ENCODE measurements at regions not wholly inside any gene's neighbourhood (a gene's known extent, or its start where the extent isn't known, plus 50 kb on each side); places are given as distances from the start of the nearest gene placed in this dataset.
"Not testable (repeated sequence)": the region's sequence is repeated elsewhere in the genome, so short reads cannot be mapped to it uniquely, and the experiment has no call there.

- Histone ChIP-seq H3K27ac (ENCODE audit: insufficient read depth, low read depth, low read length, poor library complexity, severe bottlenecking) (no peak overlapping the region), H3K4me3 (ENCODE audit: insufficient read depth, low read depth, low read length) (no peak overlapping the region), H3K27me3 (ENCODE audit: control insufficient read depth, insufficient read depth, low read length, poor library complexity, severe bottlenecking) (no peaks in the 10 kb centered on the region), H3K36me3 (ENCODE audit: control insufficient read depth, insufficient read depth, low read length) (no peaks in the 10 kb centered on the region), H3K4me1 (ENCODE audit: control insufficient read depth, insufficient read depth, low read length) (no peaks in the 10 kb centered on the region), H3K9me3 (ENCODE audit: control insufficient read depth, low read length) (no peaks in the 10 kb centered on the region)
Measured at GRCh38 chr5:120808135-120808534, 344.0 kb downstream of the PRR16 start.

DNA sequence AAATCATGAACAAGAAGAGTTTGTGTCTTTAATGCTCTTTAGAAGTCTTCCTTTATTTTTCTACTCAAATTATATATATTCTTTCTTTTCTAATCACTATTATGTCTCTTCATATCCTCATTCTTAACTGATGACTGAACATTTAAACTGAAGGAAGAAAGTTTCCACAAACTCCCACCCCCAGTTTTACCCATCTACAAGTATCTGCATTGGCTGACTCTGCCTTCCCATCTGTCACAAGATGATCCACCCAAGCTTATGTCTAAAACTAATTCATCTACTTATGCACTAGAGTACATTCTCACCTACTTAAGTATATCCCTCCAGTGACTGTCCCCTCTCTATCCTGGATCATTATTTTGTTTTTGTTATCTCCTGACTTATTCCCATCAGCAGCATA is 344.5 kb downstream of the PRR16 start:
- no peaks in the 10 kb centered on the region for H3K9me3 ChIP-seq (ENCODE audit: control insufficient read depth, low read length)
- H3K27me3 ChIP-seq (ENCODE audit: control insufficient read depth, insufficient read depth, low read length, poor library complexity, severe bottlenecking), result no peaks in the 10 kb centered on the region
- no peak overlapping the region for H3K27ac ChIP-seq (ENCODE audit: insufficient read depth, low read depth, low read length, poor library complexity, severe bottlenecking)
- H3K36me3 ChIP-seq (ENCODE audit: control insufficient read depth, insufficient read depth, low read length), result no peaks in the 10 kb centered on the region
- H3K4me3 ChIP-seq (ENCODE audit: insufficient read depth, low read depth, low read length), result no peak overlapping the region
- H3K4me1 ChIP-seq (ENCODE audit: control insufficient read depth, insufficient read depth, low read length), result no peaks in the 10 kb centered on the region

DNA sequence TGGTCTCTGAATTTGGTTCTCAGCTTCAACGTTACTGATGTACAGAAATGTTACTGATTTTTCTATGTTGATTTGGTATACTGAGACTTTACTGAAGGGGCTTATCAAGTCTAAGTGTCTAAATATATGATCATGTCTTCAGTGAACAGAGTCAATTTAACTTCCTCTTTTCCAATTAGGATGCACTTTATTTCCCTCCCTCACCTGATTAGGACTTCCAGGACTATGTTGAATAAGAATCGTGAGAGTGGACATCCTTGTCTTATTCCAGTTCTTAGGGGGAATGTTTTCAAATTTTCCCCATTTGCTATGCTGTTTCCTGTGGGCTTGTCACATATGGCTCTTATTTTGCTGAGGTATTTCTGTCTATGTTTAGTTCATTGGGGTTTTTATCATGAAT is 349.5 kb downstream of the PRR16 start:
- Histone ChIP-seq H3K4me3 (ENCODE audit: insufficient read depth, low read depth, low read length) (no peak overlapping the region), H3K36me3 (ENCODE audit: control insufficient read depth, insufficient read depth, low read length) (no peaks in the 10 kb centered on the region), H3K9me3 (ENCODE audit: control insufficient read depth, low read length) (no peaks in the 10 kb centered on the region), H3K27me3 (ENCODE audit: control insufficient read depth, insufficient read depth, low read length, poor library complexity, severe bottlenecking) (no peaks in the 10 kb centered on the region), H3K27ac (ENCODE audit: insufficient read depth, low read depth, low read length, poor library complexity, severe bottlenecking) (no peak overlapping the region), H3K4me1 (ENCODE audit: control insufficient read depth, insufficient read depth, low read length) (no peaks in the 10 kb centered on the region)
- 96 to 98% methylated on average over 2 of the region's 2 CpGs for WGBS, 2 experiments

- no peak overlapping the region for H3K4me3 ChIP-seq (ENCODE audit: insufficient read depth, low read depth, low read length)
- 92 to 93% methylated on average over 12 of the region's 12 CpGs for WGBS, 2 experiments
- no peaks in the 10 kb centered on the region for H3K9me3 ChIP-seq (ENCODE audit: control insufficient read depth, low read length)
Measured at GRCh38 chr5:120817044-120817985, 353.2 kb downstream of the PRR16 start.

DNA sequence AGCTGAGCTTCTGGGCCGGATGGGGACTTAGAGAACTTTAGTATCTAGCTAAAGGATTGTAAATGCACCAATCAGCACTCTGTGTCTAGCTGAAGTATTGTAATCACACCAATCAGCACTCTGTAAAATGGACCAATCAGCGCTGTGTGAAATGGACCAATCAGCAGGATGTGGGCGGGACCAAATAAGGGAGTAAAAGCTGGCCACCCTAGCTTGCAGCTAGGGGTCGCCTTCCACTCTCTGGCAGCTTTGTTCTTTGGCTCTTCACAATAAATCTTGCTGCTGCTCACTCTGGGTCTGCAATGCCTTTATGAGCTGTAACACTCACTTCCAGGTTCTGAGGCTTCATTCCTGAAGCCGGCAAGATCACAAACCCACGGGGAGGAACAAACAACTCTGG is 354.0 kb downstream of the PRR16 start:
- H3K27ac ChIP-seq (ENCODE audit: insufficient read depth, low read depth, low read length, poor library complexity, severe bottlenecking), result no peak overlapping the region
- H3K9me3 ChIP-seq (ENCODE audit: control insufficient read depth, low read length), result no peaks in the 10 kb centered on the region
- no peaks in the 10 kb centered on the region for H3K4me1 ChIP-seq (ENCODE audit: control insufficient read depth, insufficient read depth, low read length)
- no peak overlapping the region for H3K4me3 ChIP-seq (ENCODE audit: insufficient read depth, low read depth, low read length)
- 93 to 95% methylated on average over 6 of the region's 6 CpGs for WGBS, 2 experiments
- no peaks in the 10 kb centered on the region for H3K36me3 ChIP-seq (ENCODE audit: control insufficient read depth, insufficient read depth, low read length)
- no peaks in the 10 kb centered on the region for H3K27me3 ChIP-seq (ENCODE audit: control insufficient read depth, insufficient read depth, low read length, poor library complexity, severe bottlenecking)

More at GRCh38 chr5:120817044-120817985, 353.2 kb downstream of the PRR16 start:
- H3K27me3 ChIP-seq (ENCODE audit: control insufficient read depth, insufficient read depth, low read length, poor library complexity, severe bottlenecking), result no peaks in the 10 kb centered on the region
- H3K36me3 ChIP-seq (ENCODE audit: control insufficient read depth, insufficient read depth, low read length), result no peaks in the 10 kb centered on the region
- H3K4me1 ChIP-seq (ENCODE audit: control insufficient read depth, insufficient read depth, low read length), result no peaks in the 10 kb centered on the region
- H3K27ac ChIP-seq (ENCODE audit: insufficient read depth, low read depth, low read length, poor library complexity, severe bottlenecking), result no peak overlapping the region

- H3K4me1 ChIP-seq (ENCODE audit: control insufficient read depth, insufficient read depth, low read length), result no peaks in the 10 kb centered on the region
- no peaks in the 10 kb centered on the region for H3K36me3 ChIP-seq (ENCODE audit: control insufficient read depth, insufficient read depth, low read length)
- no peak overlapping the region for H3K27ac ChIP-seq (ENCODE audit: insufficient read depth, low read depth, low read length, poor library complexity, severe bottlenecking)
- no peak overlapping the region for H3K4me3 ChIP-seq (ENCODE audit: insufficient read depth, low read depth, low read length)
- no peaks in the 10 kb centered on the region for H3K27me3 ChIP-seq (ENCODE audit: control insufficient read depth, insufficient read depth, low read length, poor library complexity, severe bottlenecking)
- WGBS, 2 experiments, result 88 to 100% methylated on average over 1 of the region's 1 CpG
- H3K9me3 ChIP-seq (ENCODE audit: control insufficient read depth, low read length), result no peaks in the 10 kb centered on the region
Measured at GRCh38 chr5:120823328-120823727, 359.2 kb downstream of the PRR16 start.

DNA sequence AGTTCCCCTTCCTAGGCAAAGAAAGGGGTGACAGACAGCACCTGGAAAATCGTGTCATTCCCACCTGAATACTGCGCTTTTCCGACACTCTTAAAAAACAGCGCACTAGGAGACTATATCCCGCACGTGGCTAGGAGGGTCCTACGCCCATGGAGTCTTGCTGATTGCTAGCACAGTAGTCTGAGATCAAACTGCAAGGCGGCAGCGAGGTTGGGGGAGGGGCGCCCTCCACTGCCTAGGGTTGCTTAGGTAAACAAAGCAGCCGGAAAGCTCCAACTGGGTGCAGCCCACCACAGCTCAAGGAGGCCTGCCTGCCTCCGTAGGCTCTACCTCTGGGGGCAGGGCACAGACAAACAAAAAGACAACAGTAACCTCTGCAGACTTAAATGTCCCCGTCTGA is 367.5 kb downstream of the PRR16 start:
- not testable (repeated sequence) for H3K4me1 ChIP-seq (ENCODE audit: control insufficient read depth, insufficient read depth, low read length); H3K27ac ChIP-seq (ENCODE audit: insufficient read depth, low read depth, low read length, poor library complexity, severe bottlenecking); H3K27me3 ChIP-seq (ENCODE audit: control insufficient read depth, insufficient read depth, low read length, poor library complexity, severe bottlenecking); H3K4me3 ChIP-seq (ENCODE audit: insufficient read depth, low read depth, low read length); H3K36me3 ChIP-seq (ENCODE audit: control insufficient read depth, insufficient read depth, low read length); H3K9me3 ChIP-seq (ENCODE audit: control insufficient read depth, low read length)
- WGBS, 2 experiments, result 76 to 82% methylated on average over 12 of the region's 13 CpGs

- H3K36me3 ChIP-seq (ENCODE audit: control insufficient read depth, insufficient read depth, low read length), result no peaks in the 10 kb centered on the region
- H3K4me3 ChIP-seq (ENCODE audit: insufficient read depth, low read depth, low read length), result no peak overlapping the region
- no peaks in the 10 kb centered on the region for H3K9me3 ChIP-seq (ENCODE audit: control insufficient read depth, low read length)
- H3K4me1 ChIP-seq (ENCODE audit: control insufficient read depth, insufficient read depth, low read length), result peaks cover 4% of the 10 kb centered on the region
- no peaks in the 10 kb centered on the region for H3K27me3 ChIP-seq (ENCODE audit: control insufficient read depth, insufficient read depth, low read length, poor library complexity, severe bottlenecking)
- H3K27ac ChIP-seq (ENCODE audit: insufficient read depth, low read depth, low read length, poor library complexity, severe bottlenecking), result no peak overlapping the region
Measured at GRCh38 chr5:120841830-120842229, 377.7 kb downstream of the PRR16 start.

DNA sequence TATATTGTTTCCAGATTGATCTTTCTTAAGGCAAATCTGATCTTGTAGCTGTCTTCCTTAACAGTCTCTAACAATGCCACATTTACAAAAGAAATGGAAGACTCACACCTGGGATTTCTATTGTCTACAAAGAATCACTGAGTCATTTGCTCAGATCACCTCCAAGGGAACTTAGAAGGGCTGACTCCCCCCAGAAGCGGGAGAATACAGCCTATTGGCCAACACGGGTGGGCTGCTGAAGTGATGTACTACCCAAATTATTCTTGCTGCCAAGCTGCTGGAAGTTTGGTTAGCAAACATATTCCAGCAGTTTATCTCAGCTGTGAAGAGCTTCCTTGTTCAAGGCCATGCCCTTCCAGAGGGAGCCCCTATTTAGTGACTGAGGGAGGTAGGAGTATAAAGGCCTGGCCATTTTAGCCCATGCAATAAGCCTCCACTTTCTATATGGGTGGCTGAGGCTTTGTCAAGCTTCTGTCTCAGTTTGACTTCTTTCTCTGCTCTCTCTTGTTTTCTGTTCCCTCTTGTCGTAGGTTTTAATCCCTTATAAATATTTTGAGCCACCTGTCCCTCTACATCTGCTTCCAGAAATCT is 379.4 kb downstream of the PRR16 start:
- Histone ChIP-seq H3K27ac (ENCODE audit: insufficient read depth, low read depth, low read length, poor library complexity, severe bottlenecking) (no peak overlapping the region), H3K4me3 (ENCODE audit: insufficient read depth, low read depth, low read length) (no peak overlapping the region), H3K9me3 (ENCODE audit: control insufficient read depth, low read length) (no peaks in the 10 kb centered on the region), H3K27me3 (ENCODE audit: control insufficient read depth, insufficient read depth, low read length, poor library complexity, severe bottlenecking) (no peaks in the 10 kb centered on the region), H3K36me3 (ENCODE audit: control insufficient read depth, insufficient read depth, low read length) (no peaks in the 10 kb centered on the region), H3K4me1 (ENCODE audit: control insufficient read depth, insufficient read depth, low read length) (peaks cover 4% of the 10 kb centered on the region)
- WGBS, 2 experiments, result 67 to 73% methylated on average over 3 of the region's 3 CpGs

DNA sequence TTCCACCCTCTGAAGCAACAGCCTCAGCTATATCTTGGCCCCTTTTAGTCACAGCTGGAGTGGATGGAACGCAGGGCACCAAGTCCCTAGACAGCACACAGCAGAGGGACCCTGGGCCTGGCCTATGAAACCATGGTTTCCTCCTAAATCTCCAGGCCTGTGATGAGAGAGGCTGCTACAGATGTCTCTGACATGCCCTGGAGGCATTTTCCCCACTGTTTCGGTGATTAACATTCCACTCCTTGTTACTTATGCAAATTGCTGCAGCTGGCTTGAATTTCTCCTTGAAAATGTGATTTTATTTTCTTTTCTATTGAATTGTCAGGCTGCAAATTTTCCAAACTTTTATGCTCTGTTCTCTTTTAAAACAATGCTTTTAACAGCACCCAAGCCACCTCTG is 384.8 kb downstream of the PRR16 start:
- Histone ChIP-seq H3K36me3 (ENCODE audit: control insufficient read depth, insufficient read depth, low read length) (no peaks in the 10 kb centered on the region), H3K4me1 (ENCODE audit: control insufficient read depth, insufficient read depth, low read length) (no peaks in the 10 kb centered on the region), H3K4me3 (ENCODE audit: insufficient read depth, low read depth, low read length) (no peak overlapping the region), H3K27me3 (ENCODE audit: control insufficient read depth, insufficient read depth, low read length, poor library complexity, severe bottlenecking) (no peaks in the 10 kb centered on the region), H3K9me3 (ENCODE audit: control insufficient read depth, low read length) (no peaks in the 10 kb centered on the region), H3K27ac (ENCODE audit: insufficient read depth, low read depth, low read length, poor library complexity, severe bottlenecking) (no peak overlapping the region)
- 66 to 67% methylated on average over 2 of the region's 2 CpGs for WGBS, 2 experiments

Measured in ectodermal cell (in vitro differentiated cells).